MCF 10A (cell line): ENCODE measurements at regions not wholly inside any gene's neighbourhood (a gene's known extent, or its start where the extent isn't known, plus 50 kb on each side); places are given as distances from the start of the nearest gene placed in this dataset.
"Not testable (repeated sequence)": the region's sequence is repeated elsewhere in the genome, so short reads cannot be mapped to it uniquely, and the experiment has no call there.

Experiments used
- BruUV-seq: library from RNA; stranded (reverse); fragments of 400-500 nt; replicated peaks from 2 replicates; lab custom pipeline; 2021; lab: Mats Ljungman, UMichigan
- CTCF ChIA-PET: fragments of 300-600 bp; sonication (Branson Sonifier 250); formaldehyde crosslinking; extraction: SDS; loops from one replicate; lab custom pipeline; 2021; ENCODE audit warnings: antibody characterized with exemption, inconsistent platforms; lab: Yijun Ruan, JAX
- POLR2A ChIA-PET: fragments of 300-600, 350-650 bp; sonication (Branson Sonifier 250); formaldehyde crosslinking; extraction: SDS; loops from one replicate; lab custom pipeline; 2020; ENCODE audit warnings: antibody characterized with exemption, inconsistent platforms; lab: Yijun Ruan, JAX
- DNase-seq: peaks from one replicate; pipeline ENCODE4 v3.0.0-alpha.2; 2018; ENCODE audit not compliant: unreplicated experiment
- H3K27ac Mint-ChIP-seq: one replicate; pipeline ENCODE4 v1.8.0; 2022; ENCODE audit warnings: mild to moderate bottlenecking, low read depth, mixed read lengths; ENCODE audit not compliant: unreplicated experiment
- H3K27me3 Mint-ChIP-seq: one replicate; pipeline ENCODE4 v1.8.0; 2022; ENCODE audit warnings: mixed read lengths; ENCODE audit not compliant: insufficient read depth, unreplicated experiment
- H3K36me3 Mint-ChIP-seq: one replicate; pipeline ENCODE4 v1.8.0; 2022; ENCODE audit warnings: mild to moderate bottlenecking, moderate library complexity, mixed read lengths; ENCODE audit not compliant: insufficient read depth, unreplicated experiment
- H3K4me1 Mint-ChIP-seq: one replicate; pipeline ENCODE4 v1.8.0; 2022; ENCODE audit warnings: mixed read lengths; ENCODE audit not compliant: insufficient read depth, unreplicated experiment
- H3K4me3 Mint-ChIP-seq: one replicate; pipeline ENCODE4 v1.8.0; 2022; ENCODE audit warnings: mild to moderate bottlenecking, moderate library complexity, mixed read lengths; ENCODE audit not compliant: unreplicated experiment
- H3K9me3 Mint-ChIP-seq: one replicate; pipeline ENCODE4 v1.8.0; 2022; ENCODE audit warnings: mixed read lengths; ENCODE audit not compliant: unreplicated experiment
- intact Hi-C: fragments of 100-400 bp; cut with micrococcal nuclease; formaldehyde crosslinking; loops from 2 replicates; pipeline ENCODE4 v1.14.1; 2022
- TF ChIP-seq, protein P1 (sequence below): fragments of 200-600 bp; IDR thresholded peaks from one replicate; pipeline ENCODE4 v1.8.0; 2022; ENCODE audit warnings: antibody characterized with exemption, mild to moderate bottlenecking; ENCODE audit not compliant: unreplicated experiment

- ChIA-PET CTCF (interaction anchor here (0.6 to 1.5 kb wide), 3 partner anchors 33 to 432 kb away, joined by 3 to 6 read pairs (median 4); no protein-coding TSS in a partner anchor), POLR2A (interaction anchor here (0.8 kb wide), 1 partner anchor 784 kb away, joined by 3 read pairs; no protein-coding TSS in a partner anchor)
- no peak overlapping the region for H3K27ac Mint-ChIP-seq
Measured at GRCh38 chr2:120647487-120647886, 88.2 kb upstream of the GLI2 start.

DNA sequence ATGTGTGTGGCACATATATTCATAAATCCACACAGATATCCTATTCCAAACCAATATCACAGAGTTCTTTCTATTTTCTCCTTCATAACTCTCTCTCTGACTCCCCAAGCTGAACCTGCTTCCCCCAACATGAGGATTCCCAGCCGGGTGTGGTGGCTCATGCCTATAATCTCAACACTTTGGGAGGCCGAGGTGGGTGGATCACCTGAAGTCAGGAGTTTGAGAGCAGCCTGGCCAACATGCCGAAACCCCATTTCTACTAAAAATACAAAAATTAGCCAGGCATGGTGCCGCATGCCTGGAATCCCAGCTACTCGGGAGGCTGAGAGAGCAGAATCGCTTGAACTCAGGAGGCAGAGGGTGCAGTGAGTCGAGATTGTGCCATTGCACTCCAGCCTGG is 86.3 kb upstream of the GLI2 start:
- intact Hi-C loops, BruUV-seq, H3K4me1 Mint-ChIP-seq, DNase-seq, H3K4me3 Mint-ChIP-seq, H3K27ac Mint-ChIP-seq, H3K27me3 Mint-ChIP-seq, POLR2A ChIA-PET: not testable (repeated sequence)
- H3K36me3 Mint-ChIP-seq: peaks cover 12% of the 10 kb centered on the region
- CTCF ChIA-PET: interaction anchor here (0.6 kb wide), 1 partner anchor 54 kb away, joined by 3 read pairs; no protein-coding TSS in a partner anchor
- peaks cover 27% of the 10 kb centered on the region for H3K9me3 Mint-ChIP-seq

More at GRCh38 chr2:120647487-120647886, 88.2 kb upstream of the GLI2 start:
- Mint-ChIP-seq H3K27me3 (no peaks in the 10 kb centered on the region), H3K9me3 (peaks cover 20% of the 10 kb centered on the region), H3K4me1 (no peaks in the 10 kb centered on the region), H3K36me3 (peaks cover 12% of the 10 kb centered on the region), H3K4me3 (no peak overlapping the region)
- BruUV-seq: no TSS peak
- no peak for DNase-seq
- TF ChIP-seq, protein P1, sequence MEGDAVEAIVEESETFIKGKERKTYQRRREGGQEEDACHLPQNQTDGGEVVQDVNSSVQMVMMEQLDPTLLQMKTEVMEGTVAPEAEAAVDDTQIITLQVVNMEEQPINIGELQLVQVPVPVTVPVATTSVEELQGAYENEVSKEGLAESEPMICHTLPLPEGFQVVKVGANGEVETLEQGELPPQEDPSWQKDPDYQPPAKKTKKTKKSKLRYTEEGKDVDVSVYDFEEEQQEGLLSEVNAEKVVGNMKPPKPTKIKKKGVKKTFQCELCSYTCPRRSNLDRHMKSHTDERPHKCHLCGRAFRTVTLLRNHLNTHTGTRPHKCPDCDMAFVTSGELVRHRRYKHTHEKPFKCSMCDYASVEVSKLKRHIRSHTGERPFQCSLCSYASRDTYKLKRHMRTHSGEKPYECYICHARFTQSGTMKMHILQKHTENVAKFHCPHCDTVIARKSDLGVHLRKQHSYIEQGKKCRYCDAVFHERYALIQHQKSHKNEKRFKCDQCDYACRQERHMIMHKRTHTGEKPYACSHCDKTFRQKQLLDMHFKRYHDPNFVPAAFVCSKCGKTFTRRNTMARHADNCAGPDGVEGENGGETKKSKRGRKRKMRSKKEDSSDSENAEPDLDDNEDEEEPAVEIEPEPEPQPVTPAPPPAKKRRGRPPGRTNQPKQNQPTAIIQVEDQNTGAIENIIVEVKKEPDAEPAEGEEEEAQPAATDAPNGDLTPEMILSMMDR: no peak
- intact Hi-C loops: no loop called here

- H3K4me3 Mint-ChIP-seq: no peak overlapping the region
- H3K27ac Mint-ChIP-seq: no peak overlapping the region
- no peaks in the 10 kb centered on the region for H3K4me1 Mint-ChIP-seq
- no TSS peak for BruUV-seq
- peaks cover 12% of the 10 kb centered on the region for H3K36me3 Mint-ChIP-seq
- POLR2A ChIA-PET: interaction anchor here (0.7 kb wide), 1 partner anchor 31 kb away, joined by 3 read pairs; no protein-coding TSS in a partner anchor
- peaks cover 27% of the 10 kb centered on the region for H3K9me3 Mint-ChIP-seq
- TF ChIP-seq, protein P1: no peak
- intact Hi-C loops: no loop called here
- CTCF ChIA-PET: interaction anchor here (0.5 to 1.0 kb wide), 4 partner anchors 10 to 334 kb away, joined by 3 to 4 read pairs (median 3); no protein-coding TSS in a partner anchor
- no peaks in the 10 kb centered on the region for H3K27me3 Mint-ChIP-seq
- no peak for DNase-seq
Measured at GRCh38 chr2:120650022-120650644, 85.5 kb upstream of the GLI2 start.

DNA sequence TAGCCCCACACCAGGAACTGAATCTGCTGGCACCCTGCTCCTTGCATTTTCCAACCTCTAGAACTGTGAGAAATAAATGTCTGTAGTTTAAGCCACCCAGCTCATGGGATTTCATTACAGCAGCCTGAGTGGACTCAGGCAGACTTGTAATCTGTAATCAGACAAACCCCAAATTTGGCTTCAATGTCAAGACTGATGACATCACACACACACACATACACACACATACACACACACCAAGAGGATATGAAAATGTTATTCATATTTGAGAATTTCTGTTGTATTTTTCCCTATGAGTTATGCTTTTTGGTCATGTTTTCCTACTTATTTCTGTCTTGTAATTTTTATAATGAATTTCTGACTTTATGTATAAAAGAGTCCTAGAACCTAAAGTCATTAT is 83.8 kb upstream of the GLI2 start:
- ChIA-PET CTCF (interaction anchor here (0.7 kb wide), 1 partner anchor 389 kb away, joined by 3 read pairs; no protein-coding TSS in a partner anchor), POLR2A (no interaction called here)
- no peak overlapping the region for H3K27ac Mint-ChIP-seq
- intact Hi-C loops: no loop called here
- H3K36me3 Mint-ChIP-seq: peaks cover 12% of the 10 kb centered on the region
- H3K27me3 Mint-ChIP-seq: no peaks in the 10 kb centered on the region
- no peak for DNase-seq
- no peak overlapping the region for H3K4me3 Mint-ChIP-seq
- H3K4me1 Mint-ChIP-seq: no peaks in the 10 kb centered on the region
- BruUV-seq: no TSS peak
- TF ChIP-seq, protein P1: no peak
- peaks cover 27% of the 10 kb centered on the region for H3K9me3 Mint-ChIP-seq
